Mucosa of descending colon (tissue), 3 donors: ENCODE measurements at regions not wholly inside any gene's neighbourhood (a gene's known extent, or its start where the extent isn't known, plus 50 kb on each side); places are given as distances from the start of the nearest gene placed in this dataset.

Experiments
- ATAC-seq: fragments of 200-7000 bp; cut with Tn5 transposase; one replicate; pipeline ENCODE4 v1.9.1; 2020; ENCODE audit warnings: mild to moderate bottlenecking, moderate library complexity
- DNase-seq, 3 donors: peaks; one replicate each; pipeline ENCODE4 v3.0.0-alpha.2; 2020
- H3K36me3 ChIP-seq: fragments of 200-600 bp; one replicate; pipeline ENCODE4 v1.8.0; 2021; ENCODE audit warnings: low read depth, mild to moderate bottlenecking
- H3K4me1 ChIP-seq: fragments of 200-600 bp; one replicate; pipeline ENCODE4 v1.8.0; 2021; ENCODE audit warnings: low read depth, mild to moderate bottlenecking
- H3K4me3 ChIP-seq: fragments of 200-600 bp; one replicate; pipeline ENCODE4 v1.8.0; 2021; ENCODE audit warnings: mild to moderate bottlenecking
- H3K9me3 ChIP-seq: fragments of 200-600 bp; one replicate; pipeline ENCODE4 v1.8.0; 2021; ENCODE audit warnings: mild to moderate bottlenecking
- intact Hi-C, 2 donors: fragments of 100-400 bp; cut with DNase I in 1 of 2; cut with micrococcal nuclease in 1 of 2; formaldehyde crosslinking; loops; one replicate each; pipeline versions ENCODE4 v1.11.0 to v1.11.1; 2022; cut with DNase I, micrococcal nuclease
- TF ChIP-seq, protein P1 (sequence below): fragments of 200-600 bp; IDR thresholded peaks from one replicate; pipeline ENCODE4 v1.8.0; 2022; ENCODE audit warnings: antibody characterized with exemption, mild to moderate bottlenecking
- donor health status: DM: no; HTN: no; CAD: no; lungs with moderate emphysema.
- donor health status: DM: no; HTN: no; CAD: no.
- donor health status: DM: no; HTN: yes; CAD: no.

DNA sequence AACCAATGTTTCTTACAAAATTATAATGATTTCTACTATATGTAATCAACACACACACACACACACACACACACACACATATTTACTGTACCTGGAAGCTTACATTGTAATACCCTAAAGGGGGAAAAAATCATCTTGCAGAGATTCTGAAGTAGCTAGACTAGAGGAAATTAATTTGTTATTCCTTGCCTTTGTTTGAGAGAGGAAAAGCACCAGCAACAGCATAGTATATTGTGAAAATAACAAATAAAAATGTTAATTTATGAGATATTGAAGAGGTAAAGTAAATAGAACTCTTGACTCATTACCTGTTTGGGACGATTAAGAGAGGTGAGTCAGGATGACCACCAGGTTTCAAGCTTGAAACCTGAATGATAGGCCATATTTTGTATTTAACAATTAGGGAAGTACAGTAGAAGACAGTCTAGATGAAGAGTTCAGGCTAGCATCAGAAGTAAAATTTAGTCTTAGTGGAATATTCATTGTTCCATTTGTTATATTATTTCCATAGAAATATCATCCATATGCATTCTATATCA lies 873.4 kb upstream of the PCDH10 start:
- Histone ChIP-seq H3K4me1 (no peaks in the 10 kb centered on the region), H3K9me3 (peaks cover 4% of the 10 kb centered on the region), H3K4me3 (no peak overlapping the region), H3K36me3 (no peaks in the 10 kb centered on the region)
- ATAC-seq: no peak
- TF ChIP-seq, protein P1, sequence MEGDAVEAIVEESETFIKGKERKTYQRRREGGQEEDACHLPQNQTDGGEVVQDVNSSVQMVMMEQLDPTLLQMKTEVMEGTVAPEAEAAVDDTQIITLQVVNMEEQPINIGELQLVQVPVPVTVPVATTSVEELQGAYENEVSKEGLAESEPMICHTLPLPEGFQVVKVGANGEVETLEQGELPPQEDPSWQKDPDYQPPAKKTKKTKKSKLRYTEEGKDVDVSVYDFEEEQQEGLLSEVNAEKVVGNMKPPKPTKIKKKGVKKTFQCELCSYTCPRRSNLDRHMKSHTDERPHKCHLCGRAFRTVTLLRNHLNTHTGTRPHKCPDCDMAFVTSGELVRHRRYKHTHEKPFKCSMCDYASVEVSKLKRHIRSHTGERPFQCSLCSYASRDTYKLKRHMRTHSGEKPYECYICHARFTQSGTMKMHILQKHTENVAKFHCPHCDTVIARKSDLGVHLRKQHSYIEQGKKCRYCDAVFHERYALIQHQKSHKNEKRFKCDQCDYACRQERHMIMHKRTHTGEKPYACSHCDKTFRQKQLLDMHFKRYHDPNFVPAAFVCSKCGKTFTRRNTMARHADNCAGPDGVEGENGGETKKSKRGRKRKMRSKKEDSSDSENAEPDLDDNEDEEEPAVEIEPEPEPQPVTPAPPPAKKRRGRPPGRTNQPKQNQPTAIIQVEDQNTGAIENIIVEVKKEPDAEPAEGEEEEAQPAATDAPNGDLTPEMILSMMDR: no peak
- intact Hi-C loops: no loop called here
- no peak for DNase-seq

DNA sequence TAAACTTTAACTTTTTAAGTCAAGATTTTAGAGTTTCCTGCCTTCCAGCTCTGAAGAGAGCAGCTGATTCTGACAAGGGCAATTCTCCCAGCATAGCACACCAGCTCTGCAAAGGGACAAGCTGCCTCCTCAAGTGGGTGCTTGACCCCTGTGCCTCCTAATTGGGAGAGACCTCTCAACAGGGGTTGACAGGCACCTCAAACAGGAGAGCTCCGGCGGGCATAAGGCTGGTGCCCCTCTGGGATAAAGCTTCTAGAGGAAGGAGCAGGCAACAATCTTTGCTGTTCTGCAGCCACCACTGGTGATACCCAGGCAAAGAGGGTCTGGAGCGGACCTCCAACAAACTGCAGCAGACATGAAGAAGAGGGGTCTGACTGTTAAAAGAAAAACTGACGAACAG lies 872.9 kb upstream of the PCDH10 start:
- intact Hi-C loops: no loop called here
- no peaks in the 10 kb centered on the region for H3K4me1 ChIP-seq

DNA sequence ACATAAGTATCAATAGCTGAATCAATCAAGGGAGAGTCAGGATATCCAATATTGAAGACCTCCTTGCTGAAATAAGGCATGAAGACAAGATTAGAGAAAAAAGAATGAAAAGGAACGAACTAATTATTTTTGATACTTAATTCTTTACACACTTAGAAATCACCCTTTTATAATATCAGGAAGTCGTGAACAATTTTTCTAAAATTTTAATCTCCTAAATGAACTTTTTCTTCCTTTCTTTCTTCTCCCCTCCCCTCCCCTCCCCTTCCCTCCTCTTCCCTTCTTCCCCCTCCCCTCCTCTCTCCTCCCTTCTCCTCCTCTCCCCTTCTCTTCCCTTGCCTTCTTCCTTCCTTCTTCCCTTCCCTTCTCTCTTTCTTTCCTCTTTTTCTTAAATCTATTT lies 872.1 kb upstream of the PCDH10 start:
- Histone ChIP-seq H3K4me3 (no peak overlapping the region), H3K4me1 (no peaks in the 10 kb centered on the region), H3K36me3 (no peaks in the 10 kb centered on the region), H3K9me3 (peaks cover 4% of the 10 kb centered on the region)
- DNase-seq: no peak
- intact Hi-C loops: no loop called here
- ATAC-seq: no peak
- TF ChIP-seq, protein P1: no peak

More for the DNA sequence above, 872.9 kb upstream of the PCDH10 start:
- Histone ChIP-seq H3K36me3 (no peaks in the 10 kb centered on the region), H3K9me3 (peaks cover 4% of the 10 kb centered on the region), H3K4me3 (no peak overlapping the region)
- TF ChIP-seq, protein P1: no peak
- DNase-seq: no peak
- no peak for ATAC-seq

DNA sequence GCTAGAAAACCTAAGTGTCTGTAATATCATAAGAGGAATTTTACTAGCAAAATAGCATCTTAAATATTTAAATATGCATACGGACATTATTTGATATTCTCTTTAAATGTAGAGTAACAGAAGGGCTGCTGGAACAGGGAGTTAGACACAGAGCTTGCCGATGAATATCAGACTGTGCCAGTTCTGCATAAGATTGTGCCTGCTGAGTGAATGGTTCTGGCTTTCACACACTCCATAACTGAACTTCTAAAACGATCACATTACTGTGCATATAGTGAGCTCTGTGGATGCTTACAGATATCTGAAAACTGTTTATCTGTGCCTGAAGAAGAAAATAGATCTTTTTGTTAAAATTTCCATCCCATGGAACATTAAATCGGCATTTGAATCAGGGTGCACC lies 867.4 kb upstream of the PCDH10 start:
- DNase-seq (no peak), ATAC-seq (no peak)
- Histone ChIP-seq H3K9me3 (peaks cover 11% of the 10 kb centered on the region), H3K36me3 (no peaks in the 10 kb centered on the region), H3K4me3 (no peak overlapping the region), H3K4me1 (no peaks in the 10 kb centered on the region)
- TF ChIP-seq, protein P1: no peak
- intact Hi-C loops: no loop called here

DNA sequence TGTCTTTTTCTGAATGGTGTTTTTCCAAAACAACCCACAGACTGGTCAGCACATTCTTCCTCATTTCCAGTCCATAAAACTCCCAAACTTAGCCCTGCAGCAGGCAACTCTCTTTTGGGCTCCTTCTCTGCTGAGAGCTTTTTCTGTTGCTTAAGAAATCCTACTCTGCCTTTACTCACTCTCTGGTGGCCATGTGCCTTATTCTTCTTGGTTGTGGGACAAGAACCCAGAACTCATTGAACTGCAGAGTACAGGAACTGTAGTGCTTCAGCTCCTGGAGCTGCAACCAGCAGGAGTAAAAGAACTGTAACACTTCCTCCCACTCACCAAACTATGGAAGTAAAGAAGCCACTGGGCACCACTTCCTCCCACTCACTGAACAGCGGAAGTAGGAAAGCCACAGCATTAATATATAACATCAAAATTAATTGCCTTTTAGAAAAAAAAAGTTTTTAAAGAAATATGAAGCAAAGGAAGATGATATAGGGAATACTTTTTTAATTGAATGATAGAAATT lies 864.1 kb upstream of the PCDH10 start:
- H3K9me3 ChIP-seq: peaks cover 9% of the 10 kb centered on the region
- ATAC-seq: no peak
- no peaks in the 10 kb centered on the region for H3K4me1 ChIP-seq
- H3K36me3 ChIP-seq: no peaks in the 10 kb centered on the region
- H3K4me3 ChIP-seq: no peak overlapping the region
- intact Hi-C loops: no loop called here
- TF ChIP-seq, protein P1: no peak
- DNase-seq: no peak

DNA sequence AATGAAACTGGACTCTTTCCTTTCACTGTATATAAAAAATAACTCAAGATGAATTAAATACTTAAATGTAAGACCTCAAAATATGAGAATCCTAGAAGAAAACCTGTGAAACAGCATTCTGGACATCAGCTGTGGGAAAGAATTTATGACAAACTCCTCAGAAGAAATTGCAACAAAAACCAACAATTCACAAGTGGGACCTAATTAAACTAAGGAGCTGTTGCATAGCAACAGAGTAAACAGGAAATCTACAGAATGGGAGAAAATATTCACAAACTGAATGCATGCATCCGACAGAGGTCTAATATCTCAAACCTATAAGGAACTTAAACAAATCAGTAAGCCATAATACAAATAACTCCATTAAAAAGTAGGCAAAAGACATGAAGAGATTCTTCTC lies 851.7 kb upstream of the PCDH10 start:
- TF ChIP-seq, protein P1: no peak
- intact Hi-C loops: no loop called here
- no peak overlapping the region for H3K4me3 ChIP-seq
- peaks cover 3% of the 10 kb centered on the region for H3K9me3 ChIP-seq
- H3K36me3 ChIP-seq: no peaks in the 10 kb centered on the region
- DNase-seq: no peak
- no peaks in the 10 kb centered on the region for H3K4me1 ChIP-seq
- no peak for ATAC-seq
